ENCODE measurements at regions not wholly inside any gene's neighbourhood (a gene's known extent, or its start where the extent isn't known, plus 50 kb on each side); places are given as distances from the start of the nearest gene placed in this dataset.

- DNase-seq (ENCODE audit: extremely low spot score), result no peak
- CTCF ChIA-PET, result interaction anchor here (1.1 to 1.4 kb wide), 2 partner anchors 10 to 16 kb away, joined by 3 to 4 read pairs; no protein-coding TSS in a partner anchor
- no peak for TF ChIP-seq CTCF (IDR thresholded peaks at IDR 0.05; ENCODE audit: control extremely low read depth, extremely low read depth, low read depth, missing control alignments)
- POLR2A ChIA-PET, result no interaction called here
Measured at GRCh38 chr6:165118736-165119135, 190.7 kb downstream of the C6orf118 start.

- POLR2A ChIA-PET, result no interaction called here
- no peak for DNase-seq (ENCODE audit: extremely low spot score)
- CTCF ChIA-PET, result interaction anchor here (1.4 kb wide), 1 partner anchor 11 kb away, joined by 4 read pairs; no protein-coding TSS in a partner anchor
- TF ChIP-seq CTCF (IDR thresholded peaks at IDR 0.05; ENCODE audit: control extremely low read depth, extremely low read depth, low read depth, missing control alignments), result no peak
Measured at GRCh38 chr6:165117806-165118205, 191.6 kb downstream of the C6orf118 start.

GRCh38 chr6:165117121-165117520 lies 192.3 kb downstream of the C6orf118 start:
- TF ChIP-seq CTCF (IDR thresholded peaks at IDR 0.05; ENCODE audit: control extremely low read depth, extremely low read depth, low read depth, missing control alignments), result no peak
- DNase-seq (ENCODE audit: extremely low spot score), result no peak
- CTCF ChIA-PET, result interaction anchor here (1.6 kb wide), 1 partner anchor 16 kb away, joined by 3 read pairs; no protein-coding TSS in a partner anchor
- POLR2A ChIA-PET, result no interaction called here

GRCh38 chr6:165110860-165111259 lies 198.5 kb downstream of the C6orf118 start:
- no peak for DNase-seq (ENCODE audit: extremely low spot score)
- ChIA-PET POLR2A (no interaction called here), CTCF (no interaction called here)
- no peak for TF ChIP-seq CTCF (IDR thresholded peaks at IDR 0.05; ENCODE audit: control extremely low read depth, extremely low read depth, low read depth, missing control alignments)

- POLR2A ChIA-PET, result no interaction called here
- no peak for TF ChIP-seq CTCF (IDR thresholded peaks at IDR 0.05; ENCODE audit: control extremely low read depth, extremely low read depth, low read depth, missing control alignments)
- CTCF ChIA-PET, result interaction anchor here (1.1 kb wide), 1 partner anchor 24 kb away, joined by 3 read pairs; no protein-coding TSS in a partner anchor
- no peak for DNase-seq (ENCODE audit: extremely low spot score)
Measured at GRCh38 chr6:165109011-165109410, 200.4 kb downstream of the C6orf118 start.

- CTCF ChIA-PET, result interaction anchor here (1.3 kb wide), 1 partner anchor 10 kb away, joined by 3 read pairs; no protein-coding TSS in a partner anchor
- POLR2A ChIA-PET, result no interaction called here
- TF ChIP-seq CTCF (IDR thresholded peaks at IDR 0.05; ENCODE audit: control extremely low read depth, extremely low read depth, low read depth, missing control alignments), result no peak
- no peak for DNase-seq (ENCODE audit: extremely low spot score)
Measured at GRCh38 chr6:165106261-165106660, 203.1 kb downstream of the C6orf118 start.

- no peak for TF ChIP-seq CTCF (IDR thresholded peaks at IDR 0.05; ENCODE audit: control extremely low read depth, extremely low read depth, low read depth, missing control alignments)
- POLR2A ChIA-PET, result no interaction called here
- no peak for DNase-seq (ENCODE audit: extremely low spot score)
- CTCF ChIA-PET, result no interaction called here
Measured at GRCh38 chr6:165098165-165098564, 211.2 kb downstream of the C6orf118 start.

Data from GM10248 (cell line).